GM18951 (cell line): ENCODE measurements at regions not wholly inside any gene's neighbourhood (a gene's known extent, or its start where the extent isn't known, plus 50 kb on each side); places are given as distances from the start of the nearest gene placed in this dataset.

Experiments
- POLR2A ChIP-seq: IDR thresholded peaks from 4 replicates; pipeline ENCODE4 v1.6.1; 2011; ENCODE audit warnings: mild to moderate bottlenecking; ENCODE audit not compliant: insufficient read length, insufficient read depth; ENCODE audit errors: extremely low read depth
- in situ Hi-C: fragments of 300-500 bp; cut with MboI; formaldehyde crosslinking; loops from one replicate; pipeline ENCODE4 v1.12.0; 2022; ENCODE audit warnings: low sequenced_read_pairs, mixed read lengths, inconsistent platforms; ENCODE audit not compliant: unreplicated experiment

- in situ Hi-C loops = no loop called here
- no peak for TF ChIP-seq POLR2A
These were observed 72.9 kb downstream of the SIK1 start for GRCh38 chr21:43354026-43354420.

DNA sequence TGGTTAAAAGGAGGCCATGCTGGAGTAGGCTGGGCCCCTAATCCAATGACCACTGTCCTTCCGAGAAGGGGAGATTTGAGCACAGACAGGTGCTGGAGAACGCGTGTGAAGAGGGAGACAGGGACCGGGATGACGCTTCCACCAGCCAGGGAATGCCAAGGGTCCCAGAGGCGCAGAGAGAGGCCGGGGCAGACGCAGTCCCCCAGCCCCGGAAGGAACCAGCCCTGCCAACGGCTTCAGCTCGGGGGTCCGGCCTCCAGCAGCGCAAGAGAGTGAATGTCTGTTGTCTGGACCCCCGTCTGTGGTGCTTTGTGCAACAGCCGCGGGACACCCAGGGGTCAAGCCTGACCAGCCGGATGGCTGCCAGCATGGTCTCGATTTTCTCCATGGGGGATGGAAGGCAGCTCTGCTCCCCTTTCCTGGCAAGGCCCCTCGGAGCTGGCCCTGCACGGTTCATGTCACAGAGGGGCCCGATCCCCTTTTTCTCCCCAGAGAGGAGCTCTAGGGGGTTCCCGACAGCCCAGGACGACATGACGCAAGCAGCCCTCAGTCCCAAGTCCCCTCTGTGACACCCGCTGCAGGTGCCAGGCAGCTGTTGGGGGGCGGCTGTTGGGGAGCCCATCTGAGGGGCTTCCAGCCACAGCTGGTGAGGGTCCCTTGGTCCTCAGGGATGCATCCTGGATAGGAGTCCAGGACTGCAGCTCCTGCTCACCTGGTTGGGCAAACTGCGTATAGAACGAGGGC is 73.5 kb downstream of the SIK1 start:
- TF ChIP-seq POLR2A = no peak
- in situ Hi-C loops = no loop called here

GRCh38 chr21:43352568-43353281 is 74.2 kb downstream of the SIK1 start:
- in situ Hi-C loops = no loop called here
- TF ChIP-seq POLR2A = peak; percentile 69

DNA sequence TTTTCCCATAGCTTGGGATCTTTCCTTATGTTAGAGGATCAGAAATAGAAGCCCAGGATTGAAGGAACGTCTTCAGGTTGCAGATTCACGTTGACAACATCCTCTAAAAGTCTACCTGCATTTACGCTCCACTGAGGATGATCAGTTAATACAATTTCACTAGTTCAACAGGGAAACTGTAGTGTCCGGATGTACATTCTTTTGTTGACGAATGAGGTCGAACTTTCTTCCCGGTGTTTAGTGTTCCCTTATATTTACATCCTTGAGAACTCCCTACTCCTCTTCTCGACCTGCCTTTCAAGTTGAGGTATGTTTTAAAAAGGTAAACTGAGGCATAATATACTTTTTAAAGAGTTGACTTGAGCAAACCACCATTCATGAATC is 74.8 kb downstream of the SIK1 start:
- in situ Hi-C loops = no loop called here
- TF ChIP-seq POLR2A = no peak

DNA sequence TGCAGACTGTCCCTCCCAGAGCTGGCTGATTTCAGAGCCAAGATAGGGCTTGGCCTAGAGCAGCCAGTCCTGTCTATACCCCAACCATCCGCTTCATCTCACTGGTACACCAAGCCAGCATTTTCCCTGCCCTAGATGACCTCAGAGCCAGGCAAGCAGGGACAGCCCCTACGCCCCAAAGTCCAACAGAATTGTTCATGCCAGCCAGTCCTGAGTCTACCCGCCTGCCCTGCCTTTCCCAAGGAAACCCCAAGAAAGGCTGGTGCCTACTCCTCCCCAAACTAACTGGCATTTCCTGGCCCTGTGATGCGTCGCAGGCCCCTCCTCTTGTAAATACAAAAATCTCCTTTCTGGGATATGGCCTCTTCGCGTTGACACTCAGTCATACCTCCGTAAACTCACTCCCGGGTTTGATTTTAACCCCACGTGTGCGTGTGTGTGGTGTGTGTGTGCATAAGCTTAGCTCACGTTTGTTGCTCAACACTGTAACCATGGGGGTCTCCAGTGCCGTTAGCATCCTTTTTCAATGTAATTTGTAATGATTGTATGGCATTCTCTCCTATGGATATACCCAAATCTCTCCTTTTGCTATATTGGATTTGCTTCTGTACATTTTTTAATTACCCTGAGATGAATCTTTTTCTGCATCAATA is 75.3 kb downstream of the SIK1 start:
- no peak for TF ChIP-seq POLR2A
- in situ Hi-C loops = no loop called here

- in situ Hi-C loops = no loop called here
- no peak for TF ChIP-seq POLR2A
These were observed 77.3 kb downstream of the SIK1 start for GRCh38 chr21:43349644-43350043.

GRCh38 chr21:43348801-43349261 is 78.1 kb downstream of the SIK1 start:
- in situ Hi-C loops = no loop called here
- TF ChIP-seq POLR2A = no peak

GRCh38 chr21:43348170-43348766 is 78.7 kb downstream of the SIK1 start:
- in situ Hi-C loops = no loop called here
- no peak for TF ChIP-seq POLR2A

DNA sequence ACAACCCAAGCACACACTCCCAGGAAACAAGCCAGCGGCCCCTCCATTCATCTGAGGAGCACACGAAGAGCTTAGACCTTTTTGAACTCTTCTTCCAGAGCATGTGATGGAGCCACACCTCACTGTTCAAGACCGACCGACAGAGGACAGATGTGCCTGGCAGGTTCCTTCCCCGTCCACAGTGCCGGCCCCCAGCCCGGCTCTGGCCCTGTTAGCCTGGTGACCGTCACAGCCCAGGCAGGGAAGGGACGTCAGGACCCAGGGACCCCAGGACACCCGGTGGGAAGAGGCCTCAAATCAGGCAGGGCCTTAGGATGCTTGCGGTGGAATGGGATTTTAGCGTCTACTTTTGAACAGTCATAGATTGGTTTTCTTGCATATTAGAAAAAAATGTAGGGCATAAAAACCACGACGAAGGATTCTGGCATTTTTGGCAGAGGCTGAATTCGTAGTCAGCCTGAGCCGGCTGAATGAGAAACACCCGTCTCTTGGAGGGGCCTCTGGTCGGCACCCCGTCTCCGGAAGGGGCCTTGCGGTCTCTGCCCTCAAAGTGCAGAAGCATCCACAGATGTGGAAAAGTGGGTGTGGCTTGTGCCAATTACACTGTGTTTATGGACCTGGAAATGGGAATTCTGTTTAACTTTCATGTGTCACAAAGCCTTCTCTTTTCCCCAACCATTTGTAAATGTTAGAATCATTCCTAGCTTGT is 79.3 kb downstream of the SIK1 start:
- TF ChIP-seq POLR2A = no peak
- in situ Hi-C loops = no loop called here

DNA sequence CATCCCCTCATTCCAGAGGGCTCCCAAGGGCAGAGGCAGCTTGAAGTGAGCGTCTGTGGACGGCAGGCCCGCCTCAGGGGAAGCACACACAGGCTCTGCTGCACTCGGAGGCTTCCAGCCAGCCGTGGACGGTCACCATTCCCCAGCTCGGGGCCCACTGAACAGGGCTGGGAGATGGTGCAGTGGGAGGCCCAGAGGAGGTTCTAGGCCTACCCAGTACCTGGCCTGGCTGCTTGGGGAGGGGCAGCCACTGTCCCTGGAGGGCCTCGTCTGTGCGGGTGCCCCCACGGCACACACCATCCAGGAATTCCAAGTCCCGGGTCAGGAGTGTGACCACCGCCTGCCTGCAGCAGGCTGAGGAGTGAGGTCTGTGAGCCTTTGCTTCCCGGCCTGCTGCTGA is 80.4 kb downstream of the SIK1 start:
- in situ Hi-C loops = no loop called here
- no peak for TF ChIP-seq POLR2A

- in situ Hi-C loops = no loop called here
- TF ChIP-seq POLR2A = no peak
These were observed 81.1 kb downstream of the SIK1 start for GRCh38 chr21:43345746-43346409.

GRCh38 chr21:43345046-43345745 is 81.7 kb downstream of the SIK1 start:
- in situ Hi-C loops = no loop called here

More at GRCh38 chr21:43345046-43345745, 81.7 kb downstream of the SIK1 start:
- no peak for TF ChIP-seq POLR2A
